GM06990 (cell line): ENCODE measurements at regions not wholly inside any gene's neighbourhood (a gene's known extent, or its start where the extent isn't known, plus 50 kb on each side); places are given as distances from the start of the nearest gene placed in this dataset.

Experiments
- DNase-seq: peaks from one replicate; pipeline ENCODE4 v3.0.0-alpha.2; 2011; ENCODE audit not compliant: insufficient read length; ENCODE audit errors: extremely low read depth
- H3K27me3 ChIP-seq: replicated peaks from 2 replicates; pipeline ENCODE4 v1.6.0; 2011; ENCODE audit warnings: low read length; ENCODE audit not compliant: control insufficient read depth, insufficient read depth
- H3K36me3 ChIP-seq: 2 replicates; pipeline ENCODE4 v1.5.1; 2011; ENCODE audit warnings: low read length; ENCODE audit not compliant: control insufficient read depth, insufficient read depth
- H3K4me3 ChIP-seq: replicated peaks from 2 replicates; pipeline ENCODE4 v1.5.1; 2011; ENCODE audit warnings: low read depth, mild to moderate bottlenecking, control low read depth, low read length
- CTCF ChIP-seq: IDR thresholded peaks from 2 replicates; pipeline ENCODE4 v1.5.1; 2011; ENCODE audit warnings: low read length, control low read depth, mild to moderate bottlenecking, inconsistent platforms; ENCODE audit not compliant: insufficient read depth, poor library complexity, severe bottlenecking

- no peak for DNase-seq
- no peak overlapping the region for H3K4me3 ChIP-seq
- no peaks in the 10 kb centered on the region; the same call in 1 of the 2 replicates for H3K27me3 ChIP-seq
- TF ChIP-seq CTCF: no peak
- H3K36me3 ChIP-seq: no peaks in the 10 kb centered on the region
Observed at GRCh38 chr13:50306156-50306555, 290.9 kb downstream of the KCNRG start.

- DNase-seq: no peak
- H3K4me3 ChIP-seq: no peak overlapping the region
- no peaks in the 10 kb centered on the region for H3K36me3 ChIP-seq
- no peak for TF ChIP-seq CTCF
- H3K27me3 ChIP-seq: no peaks in the 10 kb centered on the region; the same call in 1 of the 2 replicates
Observed at GRCh38 chr13:50309318-50309717, 294.1 kb downstream of the KCNRG start.

GRCh38 chr13:50309882-50310594 lies 294.8 kb downstream of the KCNRG start:
- TF ChIP-seq CTCF: no peak
- no peak overlapping the region for H3K4me3 ChIP-seq
- DNase-seq: no peak

GRCh38 chr13:50310734-50311133 lies 295.5 kb downstream of the KCNRG start:
- no peak for TF ChIP-seq CTCF
- Histone ChIP-seq H3K36me3 (no peaks in the 10 kb centered on the region), H3K27me3 (no peaks in the 10 kb centered on the region; the same call in 1 of the 2 replicates), H3K4me3 (no peak overlapping the region)
- no peak for DNase-seq

More at GRCh38 chr13:50309882-50310594, 294.8 kb downstream of the KCNRG start:
- Histone ChIP-seq H3K36me3 (no peaks in the 10 kb centered on the region), H3K27me3 (no peaks in the 10 kb centered on the region; the same call in 1 of the 2 replicates)

- no peak for TF ChIP-seq CTCF
- H3K4me3 ChIP-seq: no peak overlapping the region
- DNase-seq: no peak
- H3K27me3 ChIP-seq: no peaks in the 10 kb centered on the region
- no peaks in the 10 kb centered on the region for H3K36me3 ChIP-seq
Observed at GRCh38 chr13:50318887-50319286, 303.6 kb downstream of the KCNRG start.

GRCh38 chr13:50319635-50320255 lies 304.5 kb downstream of the KCNRG start:
- no peak for TF ChIP-seq CTCF
- Histone ChIP-seq H3K36me3 (no peaks in the 10 kb centered on the region), H3K4me3 (no peak overlapping the region), H3K27me3 (no peaks in the 10 kb centered on the region)
- no peak for DNase-seq
